Common myeloid progenitor, CD34-positive (primary cell): ENCODE measurements at regions not wholly inside any gene's neighbourhood (a gene's known extent, or its start where the extent isn't known, plus 50 kb on each side); places are given as distances from the start of the nearest gene placed in this dataset.

Experiments used
- CTCF ChIA-PET: fragments of 350-600 bp; sonication (Branson Sonifier 250); formaldehyde crosslinking; loops from one replicate; lab custom pipeline; 2021; ENCODE audit warnings: antibody characterized with exemption; lab: Charles Lee
- POLR2A ChIA-PET: fragments of 350-600 bp; sonication (Branson Sonifier 250); formaldehyde crosslinking; loops from one replicate; lab custom pipeline; 2021; ENCODE audit warnings: antibody characterized with exemption; lab: Charles Lee
- DNase-seq, 3 donors: peaks; one replicate each; pipeline versions ENCODE4 v3.0.0 to v3.0.0-alpha.2; 2013
- H3K27ac ChIP-seq, 2 experiments: 1 replicate in 1 of 2; 2 replicates in 1 of 2; pipeline ENCODE4 v1.7.0; 2013; ENCODE audit warnings: inconsistent platforms in 2 of 2, low read length in 2 of 2, mild to moderate bottlenecking in 2 of 2, low read depth in 1 of 2, moderate library complexity in 1 of 2; ENCODE audit not compliant: severe bottlenecking in 2 of 2, insufficient read depth in 1 of 2, poor library complexity in 1 of 2
- H3K27me3 ChIP-seq, 5 experiments: replicated peaks in 2 of 5; 1 replicate in 3 of 5; 2 replicates in 2 of 5; pipeline versions ENCODE4 v1.6.1 to v1.7.0; 2013; ENCODE audit warnings: low read length in 4 of 5, mild to moderate bottlenecking in 2 of 5, moderate library complexity in 2 of 5, inconsistent platforms in 1 of 5; ENCODE audit not compliant: insufficient read depth in 5 of 5, control insufficient read depth in 4 of 5
- H3K36me3 ChIP-seq, 4 experiments: 1 replicate in 2 of 4; 2 replicates in 2 of 4; pipeline versions ENCODE4 v1.6.1 to v1.7.0; 2013; ENCODE audit warnings: low read length in 3 of 4, control low read depth in 1 of 4, mild to moderate bottlenecking in 1 of 4; ENCODE audit not compliant: control insufficient read depth in 4 of 4, insufficient read depth in 4 of 4
- H3K4me1 ChIP-seq, 4 experiments: 1 replicate in 3 of 4; 2 replicates in 1 of 4; pipeline versions ENCODE4 v1.6.1 to v1.7.1; 2013; ENCODE audit warnings: low read length in 3 of 4, mild to moderate bottlenecking in 3 of 4, control low read depth in 1 of 4, inconsistent platforms in 1 of 4, moderate library complexity in 1 of 4; ENCODE audit not compliant: control insufficient read depth in 4 of 4, insufficient read depth in 4 of 4; ENCODE audit errors: control extremely low read depth in 1 of 4
- H3K4me3 ChIP-seq, 7 experiments: 1 replicate in 4 of 7; 2 replicates in 3 of 7; pipeline versions ENCODE4 v1.5.1 to v1.7.0; 2013; ENCODE audit warnings: mild to moderate bottlenecking in 7 of 7, low read length in 6 of 7, moderate library complexity in 6 of 7, inconsistent platforms in 2 of 7, low read depth in 2 of 7, control low read depth in 1 of 7; ENCODE audit not compliant: insufficient read depth in 4 of 7, control insufficient read depth in 1 of 7; ENCODE audit errors: extremely low read depth in 1 of 7
- H3K9me3 ChIP-seq, 5 experiments: 1 replicate in 4 of 5; 2 replicates in 1 of 5; pipeline versions ENCODE4 v1.6.1 to v1.7.1; 2013; ENCODE audit warnings: low read length in 4 of 5, mild to moderate bottlenecking in 2 of 5, inconsistent platforms in 1 of 5, low read depth in 1 of 5, moderate library complexity in 1 of 5; ENCODE audit not compliant: control insufficient read depth in 4 of 5, insufficient read depth in 2 of 5; ENCODE audit errors: control extremely low read depth in 1 of 5
- WGBS: methylation state at CpG from one replicate; pipeline ENCODE4 v1.1.5; 2013; ENCODE audit not compliant: insufficient coverage; 5-methylcytosine and 5-hydroxymethylcytosine counted together

- no peak overlapping the region for H3K4me3 ChIP-seq
- H3K27ac ChIP-seq: no peak overlapping the region
- H3K9me3 ChIP-seq: peaks cover 0 to 14% (median 11%) of the 10 kb centered on the region in 5 experiments
- ChIA-PET CTCF (no interaction called here), POLR2A (no interaction called here)
- H3K36me3 ChIP-seq: no peaks in the 10 kb centered on the region
- peaks cover 0 to 4% (median 0%) of the 10 kb centered on the region in 5 experiments for H3K27me3 ChIP-seq
- WGBS: 98% methylated on average over 6 of the region's 10 CpGs
- H3K4me1 ChIP-seq: peaks cover 7 to 22% (median 18%) of the 10 kb centered on the region in 4 experiments
- DNase-seq: peak in 2 of 3 donors; percentile 15 to 25
These were observed 609.7 kb downstream of the MCTP2 start for GRCh38 chr15:94840794-94841783.

- Histone ChIP-seq H3K27me3 (peaks cover 0 to 4% (median 0%) of the 10 kb centered on the region in 5 experiments), H3K9me3 (peaks cover 0 to 14% (median 13%) of the 10 kb centered on the region in 5 experiments), H3K27ac (no peak overlapping the region), H3K4me3 (no peak overlapping the region), H3K36me3 (no peaks in the 10 kb centered on the region), H3K4me1 (peaks cover 7 to 25% (median 22%) of the 10 kb centered on the region in 4 experiments)
- no peak for DNase-seq
- CTCF ChIA-PET: interaction anchor here (0.6 to 2.0 kb wide), 3 partner anchors 10 to 171 kb away, joined by 3 to 4 read pairs (median 3); no protein-coding TSS in a partner anchor
- POLR2A ChIA-PET: no interaction called here
These were observed 611.7 kb downstream of the MCTP2 start for GRCh38 chr15:94843060-94843459.

DNA sequence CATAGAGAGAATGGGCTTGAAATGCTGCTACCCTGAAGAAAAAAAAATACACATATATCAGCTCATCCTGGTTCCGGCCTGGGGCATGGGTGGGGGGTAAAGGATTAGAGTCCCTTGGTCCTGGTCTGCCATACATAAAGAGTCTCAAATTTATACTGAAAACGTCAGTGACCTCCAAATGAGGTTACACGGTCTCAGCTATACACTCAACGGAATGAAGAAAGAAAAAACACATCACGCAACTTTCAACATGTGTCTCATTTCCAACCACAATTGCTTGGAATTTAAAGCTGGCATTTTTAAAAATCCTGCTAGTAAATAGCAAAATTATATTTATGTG lies 612.8 kb downstream of the MCTP2 start:
- peaks cover 0 to 4% (median 0%) of the 10 kb centered on the region in 5 experiments for H3K27me3 ChIP-seq
- peaks cover 7 to 25% (median 22%) of the 10 kb centered on the region in 4 experiments for H3K4me1 ChIP-seq
- DNase-seq: no peak
- CTCF ChIA-PET: interaction anchor here (0.8 to 1.8 kb wide), 4 partner anchors 11 to 181 kb away, joined by 3 to 4 read pairs (median 4); no protein-coding TSS in a partner anchor
- H3K27ac ChIP-seq: peak overlapping the region in 1 of 2 experiments; percentile 57
- peak overlapping the region in 2 of 7 experiments; percentile 36 to 69 for H3K4me3 ChIP-seq
- no peaks in the 10 kb centered on the region for H3K36me3 ChIP-seq
- peaks cover 0 to 17% (median 13%) of the 10 kb centered on the region in 5 experiments for H3K9me3 ChIP-seq
- no CpG with 5 or more reads among the region's 5 CpGs for WGBS
- POLR2A ChIA-PET: interaction anchor here (0.6 kb wide), 1 partner anchor 1308 kb away, joined by 4 read pairs; no protein-coding TSS in a partner anchor

DNA sequence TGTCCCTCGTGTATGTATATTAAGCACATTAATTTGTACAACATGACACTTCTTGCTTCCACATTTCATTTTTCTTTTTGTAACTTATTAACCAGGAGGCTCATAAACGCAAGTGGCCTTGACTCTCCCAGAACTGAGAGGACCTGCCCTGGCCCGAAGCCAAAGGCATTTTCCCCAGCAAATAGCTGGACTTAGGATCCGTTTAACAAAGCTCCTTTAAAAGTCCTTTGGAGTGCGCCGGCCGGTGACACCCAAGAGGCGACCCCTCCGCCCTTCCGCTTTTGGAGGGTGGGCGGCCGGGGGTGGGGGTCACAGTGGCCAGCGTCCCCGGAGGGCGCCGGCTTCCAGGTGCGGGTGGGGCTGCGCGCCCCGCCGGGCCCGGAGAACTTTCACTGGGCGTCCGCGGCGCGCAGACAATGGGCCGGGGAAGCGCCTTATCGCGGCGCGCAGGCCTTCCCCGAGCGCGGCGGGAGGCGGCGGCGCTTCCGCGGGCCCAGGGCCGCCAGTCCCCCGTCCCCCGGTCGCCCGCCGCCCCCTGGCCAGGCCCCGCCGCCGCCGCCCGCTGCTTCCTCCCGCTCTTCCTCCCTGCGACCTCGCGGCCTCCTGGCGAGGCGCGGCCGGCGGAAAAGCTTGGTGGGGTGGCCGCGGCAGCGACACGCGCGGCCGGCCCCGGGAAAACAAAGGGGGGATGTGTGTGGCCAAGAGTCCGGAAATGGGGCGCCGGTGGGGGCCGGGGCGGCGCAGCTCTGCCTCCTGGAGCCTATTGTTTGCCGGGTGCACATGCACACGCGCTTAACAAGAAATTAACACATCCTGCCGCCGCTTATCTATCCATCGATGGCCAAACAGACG lies 613.4 kb downstream of the MCTP2 start:
- CTCF ChIA-PET: interaction anchor here (0.6 to 1.8 kb wide), 6 partner anchors 9 to 180 kb away, joined by 3 to 5 read pairs (median 4); no protein-coding TSS in a partner anchor
- H3K27me3 ChIP-seq: peaks cover 0 to 4% (median 0%) of the 10 kb centered on the region in 5 experiments
- H3K9me3 ChIP-seq: peaks cover 0 to 17% (median 14%) of the 10 kb centered on the region in 5 experiments
- WGBS: under 1% methylated on average over 72 of the region's 83 CpGs
- peaks cover 7 to 25% (median 22%) of the 10 kb centered on the region in 4 experiments for H3K4me1 ChIP-seq
- no peaks in the 10 kb centered on the region for H3K36me3 ChIP-seq
- DNase-seq: peak; percentile 73 to 90 (median 74)
- H3K27ac ChIP-seq: peak overlapping the region in 1 of 2 experiments; percentile 69
- POLR2A ChIA-PET: interaction anchor here (0.6 kb wide), 1 partner anchor 1307 kb away, joined by 4 read pairs; no protein-coding TSS in a partner anchor
- peak overlapping the region; percentile 1 to 69 (median 44) for H3K4me3 ChIP-seq

DNA sequence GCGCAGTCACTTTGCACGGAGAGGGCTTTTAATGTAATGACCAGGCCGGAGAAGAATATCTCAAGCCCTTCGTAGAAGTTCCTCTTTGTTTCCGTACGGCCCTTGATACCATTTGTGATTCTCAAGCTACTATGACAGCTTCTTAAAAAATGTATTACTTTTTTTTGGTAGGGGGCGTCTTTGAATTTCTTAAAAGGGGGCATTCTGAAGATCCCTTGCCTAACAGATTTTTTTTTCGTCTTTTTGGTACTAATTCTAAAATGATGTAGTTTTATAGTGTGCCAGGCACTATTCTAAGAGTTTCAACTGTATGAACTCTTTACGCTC lies 614.0 kb downstream of the MCTP2 start:
- POLR2A ChIA-PET: no interaction called here
- Histone ChIP-seq H3K27me3 (peaks cover 0 to 4% (median 0%) of the 10 kb centered on the region in 5 experiments), H3K4me3 (peak overlapping the region in 6 of 7 experiments; percentile 19 to 69 (median 50)), H3K4me1 (peaks cover 7 to 25% (median 22%) of the 10 kb centered on the region in 4 experiments), H3K36me3 (no peaks in the 10 kb centered on the region), H3K27ac (peak overlapping the region in 1 of 2 experiments; percentile 69), H3K9me3 (peaks cover 0 to 17% (median 11%) of the 10 kb centered on the region in 5 experiments)
- CTCF ChIA-PET: interaction anchor here (0.6 to 1.8 kb wide), 3 partner anchors 9 to 71 kb away, joined by 3 to 5 read pairs (median 4); no protein-coding TSS in a partner anchor
- 0% methylated on average over 4 of the region's 9 CpGs for WGBS
- DNase-seq: no peak

GRCh38 chr15:94847325-94847724 lies 616.0 kb downstream of the MCTP2 start:
- Histone ChIP-seq H3K4me1 (peaks cover 7 to 25% (median 22%) of the 10 kb centered on the region in 4 experiments), H3K9me3 (peaks cover 0 to 7% (median 3%) of the 10 kb centered on the region in 5 experiments), H3K4me3 (no peak overlapping the region), H3K27me3 (no peaks in the 10 kb centered on the region), H3K27ac (no peak overlapping the region), H3K36me3 (no peaks in the 10 kb centered on the region)
- 100% methylated on average over 4 of the region's 4 CpGs for WGBS
- ChIA-PET POLR2A (no interaction called here), CTCF (no interaction called here)
- DNase-seq: no peak
